Neuronal stem cell (in vitro differentiated cells): ENCODE measurements at regions not wholly inside any gene's neighbourhood (a gene's known extent, or its start where the extent isn't known, plus 50 kb on each side); places are given as distances from the start of the nearest gene placed in this dataset.

ENCODE experiments used
- DNase-seq: peaks from one replicate; pipeline ENCODE4 v3.0.0-alpha.2; 2013; ENCODE audit warnings: low spot score
- H2AFZ ChIP-seq: one replicate; pipeline ENCODE4 v1.6.1; 2013; ENCODE audit warnings: mild to moderate bottlenecking, low read length, inconsistent platforms
- H2AK5ac ChIP-seq: 2 replicates; pipeline ENCODE4 v1.6.1; 2013; ENCODE audit warnings: low read depth, mild to moderate bottlenecking, inconsistent platforms, low read length, moderate library complexity, mixed read lengths
- H2BK120ac ChIP-seq: 2 replicates; pipeline ENCODE4 v1.6.1; 2013; ENCODE audit warnings: low read depth, mild to moderate bottlenecking, inconsistent platforms, low read length, moderate library complexity, mixed read lengths
- H2BK12ac ChIP-seq: one replicate; pipeline ENCODE4 v1.6.1; 2013; ENCODE audit warnings: low read length, inconsistent platforms
- H2BK15ac ChIP-seq: 2 replicates; pipeline ENCODE4 v1.6.1; 2013; ENCODE audit warnings: mild to moderate bottlenecking, low read length, inconsistent platforms, mixed read lengths
- H2BK5ac ChIP-seq: one replicate; pipeline ENCODE4 v1.6.1; 2013; ENCODE audit warnings: inconsistent platforms, mild to moderate bottlenecking, low read length, moderate library complexity
- H3K14ac ChIP-seq: one replicate; pipeline ENCODE4 v1.6.1; 2013; ENCODE audit warnings: low read length, inconsistent platforms
- H3K18ac ChIP-seq: 2 replicates; pipeline ENCODE4 v1.6.1; 2013; ENCODE audit warnings: low read length, inconsistent platforms
- H3K23ac ChIP-seq: 2 replicates; pipeline ENCODE4 v1.6.1; 2013; ENCODE audit warnings: low read depth, mild to moderate bottlenecking, mixed read lengths, low read length, inconsistent platforms; ENCODE audit not compliant: poor library complexity
- H3K27ac ChIP-seq: replicated peaks from 3 replicates; pipeline ENCODE4 v1.5.1; 2013; ENCODE audit warnings: low read length, inconsistent platforms
- H3K27me3 ChIP-seq, 3 experiments: 2 replicates each; pipeline ENCODE4 v1.6.1; 2013; ENCODE audit warnings: low read length in 3 of 3, mild to moderate bottlenecking in 2 of 3, inconsistent platforms in 1 of 3, low read depth in 1 of 3, mixed read lengths in 1 of 3, moderate library complexity in 1 of 3; ENCODE audit not compliant: control insufficient read depth in 3 of 3, insufficient read depth in 3 of 3
- H3K36me3 ChIP-seq, 2 donors: replicated peaks in 1 of 2; 2 replicates each; pipeline ENCODE4 v1.6.1; 2013; ENCODE audit warnings: low read length in 2 of 2; ENCODE audit not compliant: control insufficient read depth in 2 of 2, insufficient read depth in 2 of 2
- H3K4ac ChIP-seq: 2 replicates; pipeline ENCODE4 v1.6.1; 2013; ENCODE audit warnings: inconsistent platforms, mild to moderate bottlenecking, low read length, moderate library complexity
- H3K4me1 ChIP-seq, 2 donors: 1 replicate in 1 of 2; 2 replicates in 1 of 2; pipeline ENCODE4 v1.6.1; 2013; ENCODE audit warnings: low read length in 2 of 2, low read depth in 1 of 2; ENCODE audit not compliant: control insufficient read depth in 2 of 2, insufficient read depth in 1 of 2
- H3K4me2 ChIP-seq: one replicate; pipeline ENCODE4 v1.6.1; 2013; ENCODE audit warnings: mild to moderate bottlenecking, low read length, inconsistent platforms; ENCODE audit not compliant: insufficient read depth, poor library complexity, severe bottlenecking
- H3K4me3 ChIP-seq, 2 donors: 2 replicates each; pipeline ENCODE4 v1.5.1; 2013; ENCODE audit warnings: low read length in 2 of 2, mild to moderate bottlenecking in 2 of 2, inconsistent platforms in 1 of 2, moderate library complexity in 1 of 2
- H3K79me1 ChIP-seq: one replicate; pipeline ENCODE4 v1.6.1; 2013; ENCODE audit warnings: low read depth, mild to moderate bottlenecking, inconsistent platforms, low read length, moderate library complexity
- H3K9ac ChIP-seq: one replicate; pipeline ENCODE4 v1.6.1; 2013; ENCODE audit warnings: mild to moderate bottlenecking, low read depth, low read length, inconsistent platforms; ENCODE audit not compliant: poor library complexity
- H3K9me3 ChIP-seq, 2 donors: replicated peaks in 1 of 2; 2 replicates each; pipeline versions ENCODE3 to v1.6.1; 2013; ENCODE audit warnings: low read length in 2 of 2, mild to moderate bottlenecking in 2 of 2, inconsistent platforms in 1 of 2, low read depth in 1 of 2, mixed read lengths in 1 of 2, moderate library complexity in 1 of 2; ENCODE audit not compliant: control insufficient read depth in 2 of 2, insufficient read depth in 1 of 2
- H4K8ac ChIP-seq: one replicate; pipeline ENCODE4 v1.6.1; 2013; ENCODE audit warnings: low read depth, mild to moderate bottlenecking, inconsistent platforms, low read length, moderate library complexity
- H4K91ac ChIP-seq: one replicate; pipeline ENCODE4 v1.6.1; 2013; ENCODE audit warnings: low read length, low read depth, mild to moderate bottlenecking, inconsistent platforms; ENCODE audit not compliant: poor library complexity
- WGBS, 2 donors: extraction: QIAGEN DNeasy Blood & Tissue Kit; methylation state at CpG; one replicate each; pipeline ENCODE4 v1.1.7; 2013; ENCODE audit warnings: missing lambda C conversion rate in 2 of 2, mixed read lengths in 1 of 2; ENCODE audit not compliant: insufficient read length in 2 of 2, insufficient replicate concordance in 1 of 2; ENCODE audit errors: extremely low coverage in 2 of 2; 5-methylcytosine and 5-hydroxymethylcytosine counted together

DNA sequence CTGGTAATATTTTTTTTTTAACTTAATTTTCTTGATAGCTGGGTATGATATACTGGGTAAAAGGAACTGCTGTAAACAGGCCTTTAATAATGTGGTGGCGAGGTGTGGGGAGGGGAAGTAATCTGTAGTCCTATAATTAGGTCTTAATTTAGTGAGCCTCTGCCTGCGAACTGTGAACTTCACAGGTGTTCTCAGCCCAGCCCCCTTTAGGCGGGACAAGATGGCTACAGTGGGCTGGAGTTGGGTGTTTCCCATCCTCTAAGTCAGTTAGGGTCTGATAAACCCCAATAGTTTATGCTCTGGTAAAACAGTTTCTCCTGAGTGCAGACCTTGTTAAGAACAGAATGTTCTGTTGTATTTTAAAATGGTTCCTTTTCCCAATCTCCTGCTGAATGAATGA lies 97.6 kb upstream of the SERP2 start:
- DNase-seq = no peak
- Histone ChIP-seq H3K18ac (no peak overlapping the region), H4K91ac (no peak overlapping the region), H3K27ac (no peak overlapping the region), H2BK120ac (no peak overlapping the region), H3K4ac (no peak overlapping the region), H3K4me2 (no peak overlapping the region), H3K23ac (no peak overlapping the region), H2BK15ac (no peak overlapping the region), H2AFZ (no peak overlapping the region), H2AK5ac (no peak overlapping the region), H2BK5ac (no peak overlapping the region), H3K9me3 (no peaks in the 10 kb centered on the region), H3K14ac (no peak overlapping the region), H3K36me3 (no peaks in the 10 kb centered on the region), H3K79me1 (no peaks in the 10 kb centered on the region), H3K4me1 (peaks cover 0 to 2% of the 10 kb centered on the region in 2 donors), H3K27me3 (no peaks in the 10 kb centered on the region), H4K8ac (no peak overlapping the region), H2BK12ac (no peak overlapping the region), H3K9ac (no peak overlapping the region), H3K4me3 (no peak overlapping the region)
- WGBS, 2 donors = no CpG with 5 or more reads among the region's 3 CpGs

DNA sequence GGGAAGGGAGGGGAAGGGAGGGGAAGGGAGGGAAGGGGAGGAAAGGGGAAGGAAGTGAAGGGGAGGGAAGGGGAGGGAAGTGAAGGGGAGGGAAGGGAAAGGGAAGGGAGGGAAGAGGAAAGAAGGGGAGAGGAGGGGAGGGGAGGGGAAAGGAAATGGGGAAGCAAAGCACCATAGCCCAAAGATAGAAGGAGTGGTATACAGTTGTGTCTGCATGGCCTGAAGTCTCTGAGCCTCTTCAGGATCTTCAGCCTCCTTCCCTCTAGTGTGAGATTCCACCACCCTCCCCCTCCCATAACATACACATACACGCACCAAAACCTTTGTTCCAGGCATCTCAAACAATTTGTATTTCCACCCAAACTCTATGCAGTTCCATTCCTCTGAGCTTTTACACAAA lies 96.2 kb upstream of the SERP2 start:
- DNase-seq = no peak
- Histone ChIP-seq H2BK5ac (no peak overlapping the region), H2BK15ac (no peak overlapping the region), H3K27ac (no peak overlapping the region), H3K14ac (no peak overlapping the region), H3K18ac (no peak overlapping the region), H3K9ac (no peak overlapping the region), H3K23ac (no peak overlapping the region), H3K27me3 (no peaks in the 10 kb centered on the region), H2BK120ac (no peak overlapping the region), H2BK12ac (no peak overlapping the region), H2AK5ac (no peak overlapping the region), H2AFZ (no peak overlapping the region), H3K4me2 (no peak overlapping the region), H4K8ac (no peak overlapping the region), H3K4me1 (no peaks in the 10 kb centered on the region), H3K4ac (no peak overlapping the region), H3K4me3 (no peak overlapping the region), H4K91ac (no peak overlapping the region), H3K9me3 (no peaks in the 10 kb centered on the region), H3K79me1 (no peaks in the 10 kb centered on the region), H3K36me3 (no peaks in the 10 kb centered on the region)
- 100% methylated on average over 1 of the region's 1 CpG; no CpG with 5 or more reads in 1 of the 2 donors for WGBS, 2 donors

GRCh38 chr13:44278166-44278565 lies 95.5 kb upstream of the SERP2 start:
- WGBS, 2 donors = no CpG with 5 or more reads among the region's 4 CpGs
- no peaks in the 10 kb centered on the region for H3K36me3 ChIP-seq
- DNase-seq = no peak

GRCh38 chr13:44280456-44280855 lies 93.2 kb upstream of the SERP2 start:
- Histone ChIP-seq H3K27me3 (no peaks in the 10 kb centered on the region), H2AK5ac (no peak overlapping the region), H3K23ac (no peak overlapping the region), H3K4me2 (no peak overlapping the region), H4K8ac (no peak overlapping the region), H2AFZ (no peak overlapping the region), H3K36me3 (no peaks in the 10 kb centered on the region), H3K4me3 (no peak overlapping the region), H3K27ac (no peak overlapping the region), H4K91ac (no peak overlapping the region), H3K18ac (no peak overlapping the region), H3K79me1 (no peaks in the 10 kb centered on the region), H3K4me1 (no peaks in the 10 kb centered on the region), H3K9ac (no peak overlapping the region), H3K4ac (no peak overlapping the region), H2BK12ac (no peak overlapping the region), H3K14ac (no peak overlapping the region), H2BK5ac (no peak overlapping the region), H3K9me3 (no peaks in the 10 kb centered on the region), H2BK15ac (no peak overlapping the region), H2BK120ac (no peak overlapping the region)
- no CpG with 5 or more reads among the region's 5 CpGs for WGBS, 2 donors
- DNase-seq = no peak

More at GRCh38 chr13:44278166-44278565, 95.5 kb upstream of the SERP2 start:
- no peak overlapping the region for H3K18ac ChIP-seq
- H3K9ac ChIP-seq = no peak overlapping the region
- H4K91ac ChIP-seq = no peak overlapping the region
- no peak overlapping the region for H2BK12ac ChIP-seq
- H3K27ac ChIP-seq = no peak overlapping the region
- H3K79me1 ChIP-seq = no peaks in the 10 kb centered on the region
- H2BK5ac ChIP-seq = no peak overlapping the region
- no peaks in the 10 kb centered on the region for H3K4me1 ChIP-seq
- H3K4ac ChIP-seq = no peak overlapping the region
- H2AFZ ChIP-seq = peak overlapping the region; percentile 48
- H3K23ac ChIP-seq = no peak overlapping the region
- H2BK15ac ChIP-seq = no peak overlapping the region
- H3K4me3 ChIP-seq = no peak overlapping the region
- H3K14ac ChIP-seq = no peak overlapping the region
- no peak overlapping the region for H2AK5ac ChIP-seq
- no peak overlapping the region for H3K4me2 ChIP-seq
- no peak overlapping the region for H2BK120ac ChIP-seq
- H3K27me3 ChIP-seq = no peaks in the 10 kb centered on the region
- H3K9me3 ChIP-seq = no peaks in the 10 kb centered on the region
- H4K8ac ChIP-seq = no peak overlapping the region
